Gastroesophageal sphincter (tissue), 4 donors: ENCODE measurements at regions not wholly inside any gene's neighbourhood (a gene's known extent, or its start where the extent isn't known, plus 50 kb on each side); places are given as distances from the start of the nearest gene placed in this dataset.

ENCODE experiments used
- ATAC-seq: fragments of 150-250 bp; one replicate; pipeline ENCODE4 v1.9.1; 2016; ENCODE audit warnings: mild to moderate bottlenecking, moderate library complexity
- H3K27ac ChIP-seq, 4 donors: fragments of 200-600 bp; sonication (generic) in 3 of 4; 1 replicate in 3 of 4; 2 replicates in 1 of 4; pipeline ENCODE4 v1.5.1; 2016 to 2019
- H3K27me3 ChIP-seq: fragments of 200-600 bp; sonication (generic); one replicate; pipeline ENCODE4 v1.5.1; 2019
- H3K36me3 ChIP-seq, 2 donors: fragments of 200-600 bp; sonication (generic); one replicate each; pipeline ENCODE4 v1.5.1; 2019; ENCODE audit warnings: control low read depth in 1 of 2
- H3K4me1 ChIP-seq, 3 donors: fragments of 200-600 bp; sonication (generic); 1 replicate in 2 of 3; 2 replicates in 1 of 3; pipeline ENCODE4 v1.5.1; 2016 to 2019; ENCODE audit warnings: control low read depth in 2 of 3
- H3K4me3 ChIP-seq, 2 donors: fragments of 200-600 bp; sonication (generic); one replicate each; pipeline ENCODE4 v1.5.1; 2019; ENCODE audit warnings: mild to moderate bottlenecking in 1 of 2, moderate library complexity in 1 of 2
- H3K9me3 ChIP-seq, 3 donors: fragments of 200-600 bp; sonication (generic); one replicate each; pipeline ENCODE4 v1.5.1; 2017 to 2019; ENCODE audit warnings: control low read depth in 2 of 3
- CTCF ChIP-seq, 4 experiments: fragments of 200-600 bp in 2 of 4; fragments of 450-650 bp in 2 of 4; sonication (generic) in 1 of 4; IDR thresholded peaks; one replicate each; pipeline ENCODE4 v1.5.1; 2017 to 2019; ENCODE audit warnings: antibody characterized with exemption in 4 of 4, mild to moderate bottlenecking in 2 of 4, moderate library complexity in 2 of 4
- EP300 ChIP-seq: sonication (generic); formaldehyde crosslinking; IDR thresholded peaks from one replicate; pipeline ENCODE4 v1.6.1; 2017; ENCODE audit warnings: antibody characterized with exemption, mild to moderate bottlenecking
- POLR2A ChIP-seq, 2 donors: fragments of 450-650 bp; IDR thresholded peaks; one replicate each; pipeline ENCODE4 v1.6.1; 2017; ENCODE audit warnings: antibody characterized with exemption in 2 of 2, mild to moderate bottlenecking in 2 of 2, moderate library complexity in 1 of 2
- POLR2AphosphoS5 ChIP-seq: sonication (generic); formaldehyde crosslinking; IDR thresholded peaks from one replicate; pipeline ENCODE4 v1.6.1; 2017; ENCODE audit warnings: antibody characterized with exemption
- WGBS, 2 donors: methylation state at CpG; one replicate each; pipeline ENCODE4 v1.1.5; 2018; ENCODE audit warnings: low coverage in 1 of 2; 5-methylcytosine and 5-hydroxymethylcytosine counted together

DNA sequence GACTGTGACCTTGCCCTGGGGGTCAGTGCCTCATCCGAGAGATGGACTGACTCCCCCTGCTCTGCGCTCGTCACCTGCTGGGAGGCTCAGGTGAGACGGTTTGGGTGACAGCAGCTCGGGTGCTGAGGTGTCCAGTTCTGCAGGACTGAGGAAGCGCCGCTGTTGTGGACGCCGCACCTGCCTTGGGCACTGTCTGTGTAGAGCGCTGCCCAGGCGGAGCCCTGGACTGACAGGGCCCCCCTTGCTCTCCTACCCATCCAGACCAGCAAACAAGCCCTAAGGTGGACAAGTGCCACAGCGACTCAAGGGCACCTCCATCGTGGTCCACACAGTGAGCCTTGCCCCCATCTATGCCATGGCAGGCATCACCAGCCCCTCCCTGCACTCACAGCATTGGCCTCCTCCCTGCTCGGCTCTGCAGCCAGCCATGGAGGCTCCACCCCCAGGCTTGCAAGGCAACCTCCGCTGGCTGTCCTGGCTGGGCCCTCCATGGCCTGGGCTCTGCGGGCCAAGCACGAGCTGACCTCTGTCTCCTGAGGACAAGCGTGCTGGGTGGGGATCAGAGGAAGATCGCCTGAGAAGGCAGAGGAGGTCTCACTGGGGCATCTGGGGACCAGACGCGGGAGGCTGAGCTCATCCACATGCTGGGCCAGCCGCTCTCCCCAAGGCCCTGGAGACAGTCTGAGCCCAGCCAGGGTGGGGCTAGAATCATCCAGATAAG, 87.1 kb upstream of the COL5A1 start:
- no peaks in the 10 kb centered on the region for H3K36me3 ChIP-seq
- peaks cover 8% of the 10 kb centered on the region for H3K27me3 ChIP-seq
- H3K4me3 ChIP-seq: no peak overlapping the region
- peaks cover 0 to 31% (median 11%) of the 10 kb centered on the region in 3 donors for H3K4me1 ChIP-seq
- no peaks in the 10 kb centered on the region for H3K9me3 ChIP-seq
- peak; percentile 22 for ATAC-seq
- peak overlapping the region in 1 of 4 donors; percentile 29 for H3K27ac ChIP-seq
- TF ChIP-seq POLR2A (IDR thresholded peaks at IDR 0.05) (no peak), POLR2AphosphoS5 (no peak), CTCF (IDR thresholded peaks at IDR 0.05) (no peak), EP300 (no peak)
- WGBS, 2 donors: no CpG with 5 or more reads among the region's 22 CpGs

DNA sequence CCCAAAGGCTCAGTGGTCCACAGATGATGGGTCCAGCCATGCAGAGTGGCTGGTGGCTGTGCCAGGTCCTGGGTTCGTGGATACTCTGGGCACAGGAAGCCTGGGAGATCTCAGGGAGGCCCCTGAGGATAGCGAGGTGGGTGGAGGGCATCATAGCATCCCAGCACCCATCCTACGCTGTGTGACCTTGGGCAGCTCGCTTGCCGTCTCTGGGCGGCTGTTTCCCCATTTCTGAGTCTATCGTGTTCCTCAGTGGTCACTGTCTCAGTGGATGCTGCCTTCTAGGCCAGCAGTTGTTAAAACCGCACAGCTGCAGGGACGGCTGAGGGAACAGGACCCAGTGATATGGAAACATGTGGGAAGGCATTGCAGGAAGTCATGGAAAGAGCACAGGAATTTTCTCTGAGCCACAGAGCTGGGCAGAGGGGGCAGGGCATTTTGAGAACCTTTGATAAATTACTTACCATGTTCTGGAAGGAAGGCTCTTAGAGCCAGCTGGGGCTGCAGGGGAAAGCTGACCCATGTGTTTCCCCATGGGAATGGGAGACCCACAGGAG, 86.4 kb upstream of the COL5A1 start:
- no peak for TF ChIP-seq EP300
- no peak for TF ChIP-seq CTCF (IDR thresholded peaks at IDR 0.05)
- no peak for TF ChIP-seq POLR2A (IDR thresholded peaks at IDR 0.05)
- no peak for TF ChIP-seq POLR2AphosphoS5
- Histone ChIP-seq H3K9me3 (no peaks in the 10 kb centered on the region), H3K27me3 (peaks cover 8% of the 10 kb centered on the region), H3K36me3 (no peaks in the 10 kb centered on the region), H3K4me1 (peaks cover 0 to 31% (median 11%) of the 10 kb centered on the region in 3 donors), H3K27ac (peak overlapping the region in 1 of 4 donors; percentile 29), H3K4me3 (no peak overlapping the region)
- ATAC-seq: no peak
- WGBS, 2 donors: 87% methylated on average over 3 of the region's 9 CpGs; no CpG with 5 or more reads in 1 of the 2 donors

- Histone ChIP-seq H3K4me1 (peaks cover 0 to 31% (median 11%) of the 10 kb centered on the region in 3 donors), H3K27ac (no peak overlapping the region), H3K36me3 (no peaks in the 10 kb centered on the region), H3K4me3 (no peak overlapping the region), H3K27me3 (peaks cover 8% of the 10 kb centered on the region), H3K9me3 (no peaks in the 10 kb centered on the region)
- WGBS, 2 donors: 30 to 52% methylated on average over 3 to 7 of the region's 15 CpGs
- no peak for ATAC-seq
- TF ChIP-seq EP300: no peak
- no peak for TF ChIP-seq POLR2A (IDR thresholded peaks at IDR 0.05)
- no peak for TF ChIP-seq CTCF (IDR thresholded peaks at IDR 0.05)
- TF ChIP-seq POLR2AphosphoS5: no peak
These were observed 85.0 kb upstream of the COL5A1 start for GRCh38 chr9:134556531-134557068.

GRCh38 chr9:134557331-134557730, 84.3 kb upstream of the COL5A1 start:
- no peak for ATAC-seq
- TF ChIP-seq POLR2AphosphoS5 (no peak), POLR2A (IDR thresholded peaks at IDR 0.05) (no peak), CTCF (IDR thresholded peaks at IDR 0.05) (no peak), EP300 (no peak)
- Histone ChIP-seq H3K36me3 (no peaks in the 10 kb centered on the region), H3K27me3 (peaks cover 4% of the 10 kb centered on the region), H3K4me3 (no peak overlapping the region), H3K4me1 (peaks cover 0 to 25% (median 9%) of the 10 kb centered on the region in 3 donors), H3K9me3 (no peaks in the 10 kb centered on the region), H3K27ac (no peak overlapping the region)
- 85 to 87% methylated on average over 12 of the region's 18 CpGs for WGBS, 2 donors
